GM11168 (cell line): ENCODE measurements at regions not wholly inside any gene's neighbourhood (a gene's known extent, or its start where the extent isn't known, plus 50 kb on each side); places are given as distances from the start of the nearest gene placed in this dataset.
"Not testable (repeated sequence)": the region's sequence is repeated elsewhere in the genome, so short reads cannot be mapped to it uniquely, and the experiment has no call there.

Source experiments
- in situ Hi-C: fragments of 300-500 bp; cut with MboI; formaldehyde crosslinking; loops from one replicate; pipeline ENCODE4 v1.12.0; 2022; ENCODE audit warnings: low sequenced_read_pairs; ENCODE audit not compliant: unreplicated experiment

DNA sequence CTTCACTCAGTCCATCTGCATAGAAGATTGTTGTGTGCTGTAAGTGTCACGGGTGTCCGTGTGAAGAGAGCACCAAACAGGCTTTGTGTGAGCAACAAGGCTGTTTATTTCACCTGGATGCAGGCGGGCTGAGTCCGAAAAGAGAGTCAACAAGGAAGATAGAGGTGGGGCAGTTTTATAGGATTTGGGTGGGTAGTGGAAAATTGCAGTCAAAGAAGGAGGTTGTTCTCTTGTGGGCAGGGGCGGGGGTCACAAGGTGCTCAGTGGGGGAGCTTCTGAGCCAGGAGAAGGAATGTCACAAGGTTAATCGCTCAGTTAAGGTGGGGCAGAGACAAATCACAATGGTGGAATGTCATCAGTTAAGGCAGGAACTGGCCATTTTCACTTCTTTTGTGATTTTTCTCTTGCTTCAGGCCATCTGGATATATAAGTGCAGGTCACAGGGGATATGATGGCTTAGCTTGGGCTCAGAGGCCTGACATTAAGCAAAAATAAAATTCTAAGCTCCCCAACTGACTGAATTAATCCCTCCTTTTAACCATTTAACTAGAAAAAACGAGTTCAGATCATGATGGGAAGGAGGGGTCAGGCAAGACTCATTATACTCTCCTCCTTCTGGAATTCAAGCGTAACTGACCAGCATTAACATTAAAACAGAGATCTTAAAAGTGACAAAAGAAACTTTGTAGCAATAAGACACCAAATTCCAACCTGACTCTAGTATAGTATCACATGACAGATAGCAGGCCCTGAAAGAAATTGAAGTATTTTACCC lies 200.5 kb upstream of the DIPK2B start:
- in situ Hi-C loops = not testable (repeated sequence)

DNA sequence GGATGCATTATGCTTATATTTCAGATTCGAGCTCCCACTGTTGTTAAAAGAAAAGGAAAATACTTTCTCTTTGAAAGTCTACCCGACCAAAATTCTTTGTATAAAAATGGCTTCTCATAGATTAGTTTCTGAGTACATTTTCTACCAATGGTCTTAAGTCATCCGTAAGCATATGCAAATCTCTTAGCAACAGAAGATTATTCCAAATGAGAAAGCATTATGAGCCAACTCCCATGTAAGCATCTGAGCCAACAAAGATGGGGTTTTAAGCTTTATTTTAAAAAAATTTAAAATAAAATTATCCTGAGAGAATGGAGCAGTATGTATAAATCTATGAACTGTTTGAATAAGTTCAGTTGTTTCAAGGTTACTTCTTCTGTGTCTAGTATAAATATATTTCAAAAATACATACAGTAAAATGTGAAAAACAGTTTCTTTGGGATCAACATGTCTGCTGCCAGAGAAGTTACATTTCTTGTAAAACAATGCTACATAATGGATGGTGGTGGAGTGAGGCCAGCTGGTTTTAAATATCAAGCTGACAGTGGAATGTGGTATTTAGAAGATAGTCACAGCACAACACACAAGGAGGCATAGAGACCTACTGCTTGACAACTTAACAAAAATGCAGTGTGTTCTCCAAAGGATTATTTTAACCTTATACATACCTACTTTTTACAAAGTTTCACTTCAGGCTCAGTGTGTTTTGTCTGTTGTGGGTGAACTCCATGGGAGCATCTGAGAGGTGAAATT lies 199.5 kb upstream of the DIPK2B start:
- in situ Hi-C loops = no loop called here

DNA sequence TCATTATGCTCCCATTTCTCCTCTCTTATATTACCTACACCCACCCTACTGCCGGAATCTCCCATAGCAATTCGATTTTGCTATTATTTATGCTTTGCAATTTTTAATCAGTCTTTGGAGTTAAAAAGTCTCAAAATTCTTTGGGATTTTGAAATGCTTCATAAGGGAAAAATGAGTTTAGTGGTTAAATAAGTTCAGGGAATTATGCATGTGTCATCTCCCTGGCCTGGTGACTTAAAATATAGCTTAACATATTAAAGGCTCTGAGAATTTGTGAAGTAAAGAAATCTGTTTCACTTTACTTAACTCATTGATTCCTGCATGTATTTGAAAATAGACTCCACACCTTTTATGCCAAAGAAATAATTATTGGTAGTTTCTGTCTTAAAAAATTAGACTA lies 185.1 kb upstream of the DIPK2B start:
- in situ Hi-C loops = no loop called here

DNA sequence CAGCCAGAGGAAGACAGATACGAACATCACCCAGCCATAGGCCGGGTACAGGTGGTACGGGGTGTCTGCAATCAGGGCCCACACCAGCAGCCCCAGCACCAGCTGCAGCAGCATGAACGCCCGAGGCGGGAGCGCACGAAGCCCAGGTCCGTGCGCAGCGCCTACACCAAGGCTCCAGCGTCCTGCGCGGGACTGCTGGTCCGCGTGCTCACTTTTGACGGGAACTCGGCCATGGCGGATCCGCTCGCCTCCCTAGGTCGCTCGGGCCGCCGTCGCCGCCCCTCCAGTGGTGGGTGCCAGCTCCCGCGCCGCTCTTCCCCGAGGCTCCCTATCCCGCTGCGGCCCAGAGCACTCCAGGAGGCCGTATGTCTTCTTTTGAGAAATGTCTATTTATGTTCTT lies 181.2 kb upstream of the DIPK2B start:
- in situ Hi-C loops = no loop called here

DNA sequence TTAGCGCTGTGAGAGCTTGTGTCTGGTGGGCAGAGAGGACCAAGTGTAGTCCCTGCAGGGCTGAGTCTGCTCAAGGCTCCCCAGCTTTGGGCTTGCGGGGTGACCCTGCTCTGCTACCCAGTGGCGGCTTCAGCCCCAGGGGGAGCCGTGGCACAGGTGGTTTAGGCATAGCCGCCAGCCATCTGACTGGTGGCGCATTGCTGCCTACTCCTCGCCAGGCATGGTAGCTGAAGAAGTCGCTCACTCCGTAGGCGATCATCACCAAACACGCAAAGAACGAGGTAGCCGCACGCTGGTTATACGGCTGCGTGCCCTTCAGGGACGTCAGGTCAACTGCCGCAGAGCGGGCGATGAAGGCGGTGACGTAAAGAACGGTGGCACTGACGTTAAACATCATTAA lies 180.7 kb upstream of the DIPK2B start:
- in situ Hi-C loops = no loop called here

DNA sequence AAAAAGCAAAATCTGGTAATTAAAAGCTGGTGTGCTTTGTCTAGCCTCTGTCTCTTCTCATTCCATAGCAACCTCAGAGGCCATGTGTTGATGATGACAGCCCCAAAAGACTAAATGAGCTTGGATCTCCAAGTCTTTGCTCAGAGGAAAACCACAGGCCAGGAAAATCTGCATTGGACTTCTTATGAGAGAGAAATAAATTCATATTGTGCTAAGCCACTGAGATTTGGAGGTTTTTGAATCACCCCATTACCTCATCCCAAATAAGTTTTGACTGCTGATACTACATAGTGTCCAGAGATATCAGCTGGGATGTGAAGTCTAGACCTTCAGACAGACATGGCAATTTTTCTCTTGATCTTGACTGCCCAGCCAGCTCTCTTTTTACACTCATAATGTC lies 178.6 kb upstream of the DIPK2B start:
- in situ Hi-C loops = no loop called here

DNA sequence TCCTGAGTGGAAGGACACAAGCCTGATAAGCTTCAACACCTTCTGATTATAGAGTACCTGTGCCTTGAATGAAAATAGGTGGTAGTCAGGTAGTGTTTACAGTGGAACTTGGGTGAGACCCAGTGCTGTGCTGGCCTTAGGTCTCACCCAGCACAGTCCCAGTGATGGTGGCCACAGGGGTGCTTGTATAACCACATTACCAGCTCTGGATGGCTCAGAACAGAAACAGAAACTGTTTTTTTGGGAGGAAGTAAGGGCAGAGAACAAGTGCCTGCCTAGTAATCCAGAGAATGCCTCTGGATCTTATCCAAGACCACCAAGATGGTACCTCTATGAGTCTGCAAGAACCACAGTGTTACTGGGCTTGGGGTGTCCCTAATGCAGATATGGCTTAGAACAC lies 171.5 kb upstream of the DIPK2B start:
- in situ Hi-C loops = no loop called here

DNA sequence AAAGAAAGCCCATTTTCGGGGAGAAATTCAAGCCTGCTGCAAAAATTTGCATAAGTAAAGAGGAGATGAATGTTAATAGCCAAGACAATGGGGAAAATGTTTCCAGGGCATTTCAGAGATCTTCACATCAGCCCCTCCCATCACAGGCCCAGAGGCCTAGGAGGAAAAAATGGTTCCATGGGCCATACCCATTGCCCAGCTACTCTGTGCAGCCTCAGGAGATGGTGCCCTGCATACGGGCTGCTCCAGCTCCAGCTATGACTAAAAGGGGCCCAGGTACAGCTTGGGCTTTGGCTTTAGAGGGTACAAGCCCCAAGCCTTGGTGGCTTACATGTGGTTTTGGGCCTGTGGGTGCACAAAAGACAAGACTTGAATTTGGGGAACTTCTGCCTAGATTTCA lies 168.0 kb upstream of the DIPK2B start:
- in situ Hi-C loops = no loop called here

DNA sequence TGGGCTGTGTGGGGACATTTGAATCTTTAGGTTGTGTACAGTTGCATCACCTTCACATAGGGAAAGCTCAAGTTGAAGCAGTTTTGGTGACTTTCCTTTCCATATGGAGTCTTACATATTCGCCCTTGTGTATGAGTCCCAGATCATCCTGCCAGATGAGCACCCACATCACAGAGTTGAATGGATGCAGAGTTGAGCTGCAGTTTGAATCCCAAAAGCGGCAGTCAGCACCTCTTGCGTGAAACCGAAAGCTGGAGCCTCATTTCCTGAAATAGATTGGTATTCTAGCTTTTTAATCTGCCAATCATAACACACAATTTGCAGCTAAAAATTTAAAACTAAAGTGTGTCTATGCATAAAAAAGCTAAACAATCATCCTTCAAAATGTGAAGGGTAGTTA lies 162.9 kb upstream of the DIPK2B start:
- in situ Hi-C loops = no loop called here

DNA sequence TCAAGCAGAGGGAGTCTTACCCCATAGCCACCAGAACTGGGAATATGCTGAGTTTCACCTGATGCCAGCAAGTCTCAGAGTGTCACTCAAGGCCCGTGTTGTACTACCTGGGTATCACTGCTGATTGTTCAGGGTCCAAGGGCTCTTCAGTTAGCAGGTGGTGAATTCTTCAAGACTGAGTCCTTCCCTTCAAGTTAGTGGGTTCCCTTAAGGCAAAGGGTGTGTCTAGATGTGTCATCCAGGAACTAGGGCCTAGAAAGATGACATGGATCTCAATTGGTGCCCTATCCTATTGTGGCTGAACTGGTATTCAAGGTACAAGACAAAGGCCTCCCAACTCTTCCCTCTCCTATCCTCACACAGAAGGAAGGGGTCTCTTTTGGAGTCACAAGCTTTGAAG lies 159.9 kb upstream of the DIPK2B start:
- in situ Hi-C loops = no loop called here

DNA sequence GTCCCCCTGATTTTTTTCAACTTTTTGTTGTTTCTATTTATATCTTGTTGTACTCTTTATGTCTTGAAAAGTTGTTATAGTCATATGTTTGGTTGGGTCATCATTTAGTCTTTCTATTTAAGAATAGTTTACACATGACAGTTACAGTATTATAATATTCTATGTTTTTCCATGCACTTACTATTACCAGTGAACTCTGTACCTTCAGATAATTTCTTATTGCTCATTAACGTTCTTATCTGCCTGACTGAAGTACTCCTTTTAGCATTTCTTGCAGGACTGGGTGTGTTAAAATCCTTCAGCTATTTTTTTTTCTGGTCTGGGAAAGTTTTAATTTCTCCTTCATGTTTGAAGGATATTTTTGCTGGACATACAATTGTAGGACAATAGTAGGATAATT lies 157.7 kb upstream of the DIPK2B start:
- in situ Hi-C loops = no loop called here

DNA sequence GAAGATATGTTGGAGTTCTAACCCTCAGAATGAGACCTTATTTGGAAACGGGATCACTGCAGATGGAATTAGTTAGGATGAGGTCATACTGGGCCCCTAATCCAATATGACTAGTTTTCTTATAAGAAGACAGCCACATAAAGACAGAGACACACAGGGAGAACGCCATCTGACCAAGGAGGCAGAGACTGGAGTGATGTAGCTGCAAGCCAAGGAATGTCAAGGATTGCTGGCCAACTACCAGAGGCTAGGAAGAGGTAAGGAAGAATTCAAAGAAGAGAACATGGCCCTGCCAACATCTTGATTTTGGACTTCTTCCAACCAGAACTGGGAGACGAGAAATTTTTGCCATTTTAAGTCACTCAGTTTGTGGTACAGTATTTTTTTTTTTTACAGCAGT lies 152.8 kb upstream of the DIPK2B start:
- in situ Hi-C loops = no loop called here

DNA sequence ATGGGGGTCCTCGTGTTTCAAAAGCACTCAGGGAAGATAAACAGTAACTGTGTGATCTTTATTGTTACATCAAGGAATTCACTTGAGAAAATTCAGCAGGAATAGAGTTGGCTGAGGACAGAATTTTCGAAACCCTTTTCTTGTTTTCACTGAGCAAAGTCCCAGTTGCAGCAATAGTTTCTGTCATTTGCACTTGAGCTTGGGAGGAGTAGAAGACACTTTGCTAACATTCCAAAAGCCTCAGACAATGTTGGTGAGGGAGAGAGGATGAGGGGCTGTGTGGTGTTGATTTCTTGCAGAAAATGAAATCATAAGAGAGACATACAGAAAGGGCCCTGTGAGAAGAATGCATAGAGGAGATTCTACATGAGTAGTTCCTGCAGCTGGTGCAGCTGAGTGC lies 151.9 kb upstream of the DIPK2B start:
- in situ Hi-C loops = no loop called here

DNA sequence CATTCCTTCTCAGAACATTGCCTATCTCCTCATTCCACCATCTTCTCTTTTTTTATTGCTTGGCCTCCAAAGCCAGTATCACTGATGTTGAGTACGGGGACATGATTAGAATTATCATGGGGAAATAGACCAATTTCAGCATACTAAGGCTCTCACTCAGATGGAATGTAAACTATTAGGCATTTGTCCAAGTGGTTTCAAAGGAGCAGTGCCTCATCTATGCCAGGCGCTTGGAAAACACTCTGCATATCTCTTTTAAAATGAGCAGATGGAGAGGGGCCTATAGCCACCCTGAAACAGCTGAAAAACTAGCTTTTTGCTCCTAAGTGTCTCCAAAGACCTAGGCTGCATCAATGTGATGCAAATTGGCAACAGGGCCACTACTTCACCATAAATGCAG lies 150.8 kb upstream of the DIPK2B start:
- in situ Hi-C loops = no loop called here

DNA sequence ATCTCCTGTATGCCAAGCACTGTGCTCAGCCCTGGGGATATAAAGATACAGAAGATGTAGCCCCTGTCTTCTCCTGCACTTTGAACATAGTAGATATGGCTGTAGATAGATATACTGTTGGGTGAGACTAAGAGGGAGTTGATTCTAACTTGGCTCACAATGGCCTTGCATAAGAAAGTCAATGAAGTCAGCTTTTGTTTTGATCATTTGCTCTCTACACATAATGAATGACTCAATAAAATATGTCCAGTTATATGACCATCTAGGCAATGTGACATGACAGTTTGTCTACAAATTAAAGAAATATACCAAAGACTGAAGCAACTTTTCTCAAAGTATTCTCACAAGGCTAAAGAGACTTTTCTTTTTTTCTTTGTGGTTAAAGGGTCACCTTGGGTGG lies 147.6 kb upstream of the DIPK2B start:
- in situ Hi-C loops = no loop called here

DNA sequence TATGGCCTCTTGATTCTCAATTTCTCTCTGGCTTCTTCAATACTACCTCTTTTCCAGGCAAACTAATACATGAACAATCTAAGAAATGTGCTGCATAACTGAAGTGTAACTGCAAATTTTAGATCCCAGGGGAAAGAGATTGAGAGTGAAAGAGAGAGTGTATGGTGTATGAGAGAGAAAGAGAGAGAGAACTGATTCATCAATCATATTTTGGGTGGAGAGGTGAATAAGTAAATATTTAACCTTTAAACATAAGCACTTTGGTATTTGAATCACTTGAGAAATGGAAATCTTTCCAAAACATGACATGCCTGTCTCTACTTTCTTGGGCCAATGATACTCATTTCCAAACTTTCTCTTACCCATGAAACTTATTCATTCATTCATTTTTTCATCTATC lies 147.2 kb upstream of the DIPK2B start:
- in situ Hi-C loops = no loop called here

DNA sequence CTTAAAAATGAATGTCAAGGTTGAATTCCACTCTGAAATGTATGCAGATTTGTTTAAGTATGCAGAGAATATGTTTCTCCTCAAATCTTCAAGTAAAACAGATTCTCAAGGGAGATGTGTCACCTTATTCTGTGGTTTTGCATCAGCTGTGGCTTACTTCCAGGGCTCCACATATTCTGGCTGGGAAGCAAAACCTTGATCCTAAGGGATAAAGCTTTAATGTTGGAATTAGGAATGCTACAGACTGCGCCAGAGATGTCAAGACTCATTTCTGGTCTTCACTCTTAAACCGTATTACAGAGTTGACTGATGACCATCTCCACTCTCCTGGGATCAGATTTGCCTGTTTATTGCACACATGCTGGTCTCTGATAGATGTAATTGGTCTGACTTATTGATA lies 143.9 kb upstream of the DIPK2B start:
- in situ Hi-C loops = no loop called here

DNA sequence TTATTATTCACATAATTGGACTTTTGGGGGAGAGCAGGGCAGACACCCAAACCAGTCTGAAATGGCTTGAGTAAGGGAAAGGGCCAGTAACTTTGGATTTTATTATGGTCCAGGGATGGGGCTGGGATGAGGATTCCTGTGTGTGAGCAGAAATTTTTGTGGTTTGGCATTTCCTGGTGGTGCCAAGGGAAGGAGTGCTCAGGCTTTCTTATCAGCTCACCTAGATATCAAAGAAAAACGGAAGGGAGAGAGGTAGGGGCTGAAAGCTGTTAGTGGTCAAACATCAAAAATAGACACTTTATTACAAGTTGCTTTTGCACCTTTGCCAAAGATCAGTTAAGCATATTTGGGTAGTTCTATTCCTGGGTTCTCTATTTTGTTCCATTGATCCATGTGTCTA lies 128.5 kb upstream of the DIPK2B start:
- in situ Hi-C loops = no loop called here

DNA sequence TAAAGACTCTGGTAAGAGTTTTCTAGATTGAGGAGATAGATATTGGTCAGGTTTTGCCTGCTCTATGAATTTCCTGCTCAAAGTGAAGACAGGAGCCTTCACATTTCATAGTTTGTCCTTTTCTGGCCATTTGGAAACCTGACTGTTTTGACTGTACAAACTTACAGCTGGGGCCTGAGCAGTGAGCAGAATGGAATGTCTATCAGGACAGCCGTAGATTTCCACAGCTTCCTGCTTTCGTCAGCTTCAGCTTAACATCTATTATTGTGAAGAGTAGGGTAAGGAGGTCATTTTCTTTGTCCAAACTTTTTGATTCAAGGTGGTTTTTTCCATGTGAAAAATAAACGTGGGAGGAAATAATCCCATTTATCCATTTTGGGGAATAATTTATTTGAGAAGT lies 124.3 kb upstream of the DIPK2B start:
- in situ Hi-C loops = no loop called here

DNA sequence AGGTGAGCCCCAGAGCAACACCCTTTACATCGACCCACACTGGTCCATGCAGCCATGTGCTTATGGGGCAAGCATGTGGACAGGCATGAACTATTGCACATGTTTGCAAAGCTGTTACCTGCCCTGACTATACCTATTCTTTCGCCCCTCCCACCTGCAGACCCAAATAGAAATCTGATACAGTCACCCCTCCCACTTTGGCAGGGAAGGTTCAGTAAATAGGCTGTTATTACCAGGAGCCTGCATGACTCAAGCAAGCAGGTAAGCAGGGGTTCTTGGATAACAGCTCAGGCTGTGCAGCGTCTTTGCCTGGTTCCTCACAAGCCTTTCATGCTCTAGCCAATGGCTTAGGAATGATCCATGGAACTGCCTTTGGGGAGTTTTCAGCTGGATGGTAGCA lies 122.7 kb upstream of the DIPK2B start:
- in situ Hi-C loops = no loop called here

DNA sequence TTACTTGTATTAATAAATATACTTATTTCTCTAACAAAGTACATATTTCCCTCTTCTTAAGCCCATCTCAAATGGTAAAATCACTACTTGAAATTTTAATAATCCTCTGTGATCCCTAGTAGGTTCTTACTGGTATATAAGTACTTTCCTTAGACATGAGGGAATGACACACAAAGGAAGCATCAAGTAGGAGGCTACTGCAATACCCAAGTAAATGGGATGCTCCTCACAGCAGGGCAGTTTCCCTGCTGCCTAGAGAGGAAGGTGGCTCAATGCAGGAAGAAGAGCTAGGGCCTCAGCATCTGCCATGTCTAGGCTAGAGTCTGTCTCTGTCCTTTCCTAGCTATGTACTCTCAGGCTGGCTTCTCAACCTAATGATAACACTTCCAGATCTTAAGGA lies 122.1 kb upstream of the DIPK2B start:
- in situ Hi-C loops = no loop called here

DNA sequence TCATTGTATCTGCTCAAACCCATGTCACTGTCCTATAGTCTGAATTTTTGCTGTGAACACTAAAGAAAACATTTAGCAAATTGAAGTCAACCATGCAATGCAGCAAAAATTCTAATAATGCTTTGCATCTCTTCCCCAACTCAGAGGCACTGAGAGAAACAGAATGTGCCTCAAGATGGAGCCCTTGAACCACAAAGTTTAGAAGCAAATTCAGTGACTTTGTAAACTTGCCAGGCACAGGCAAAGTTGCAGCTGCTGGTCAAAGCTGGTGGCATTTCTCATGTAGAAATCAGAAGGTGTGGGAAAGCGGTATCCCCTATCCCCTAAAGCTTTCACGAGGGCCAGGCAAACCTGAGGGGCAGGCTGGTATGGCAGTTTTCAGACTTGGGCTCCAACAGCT lies 121.7 kb upstream of the DIPK2B start:
- in situ Hi-C loops = no loop called here
